ENCODE measurements at regions not wholly inside any gene's neighbourhood (a gene's known extent, or its start where the extent isn't known, plus 50 kb on each side); places are given as distances from the start of the nearest gene placed in this dataset.

- no peak for DNase-seq (ENCODE audit: low read depth, low spot score)
- Histone ChIP-seq H3K9me3 (ENCODE audit: insufficient read depth, low read length) (no peaks in the 10 kb centered on the region), H3K4me3 (ENCODE audit: insufficient read length, low read depth) (no peak overlapping the region), H3K4me1 (ENCODE audit: insufficient read depth, insufficient read length) (no peaks in the 10 kb centered on the region), H3K27me3 (ENCODE audit: insufficient read depth, insufficient read length) (no peaks in the 10 kb centered on the region), H3K36me3 (ENCODE audit: insufficient read depth, insufficient read length, low read length) (no peaks in the 10 kb centered on the region), H3K9ac (ENCODE audit: insufficient read length, low read depth) (no peak overlapping the region)
- TF ChIP-seq ZNF274 (IDR thresholded peaks at IDR 0.05; ENCODE audit: low read depth, low read length) (no peak), YY1 (IDR thresholded peaks at IDR 0.05; ENCODE audit: insufficient read depth, insufficient read length) (no peak), SUZ12 (IDR thresholded peaks at IDR 0.05; ENCODE audit: extremely low read depth, insufficient read depth, insufficient read length) (no peak)
Observed at GRCh38 chr13:110822669-110822945, 92.3 kb downstream of the ANKRD10 start.

- no peaks in the 10 kb centered on the region for H3K27me3 ChIP-seq (ENCODE audit: insufficient read depth, insufficient read length)
- no peaks in the 10 kb centered on the region for H3K36me3 ChIP-seq (ENCODE audit: insufficient read depth, insufficient read length, low read length)
- H3K9me3 ChIP-seq (ENCODE audit: insufficient read depth, low read length) = no peaks in the 10 kb centered on the region
Observed at GRCh38 chr13:110824702-110825300, 90.1 kb downstream of the ANKRD10 start.

GRCh38 chr13:110825516-110825915 lies 89.4 kb downstream of the ANKRD10 start:
- Histone ChIP-seq H3K36me3 (ENCODE audit: insufficient read depth, insufficient read length, low read length) (no peaks in the 10 kb centered on the region), H3K9me3 (ENCODE audit: insufficient read depth, low read length) (no peaks in the 10 kb centered on the region), H3K4me3 (ENCODE audit: insufficient read length, low read depth) (no peak overlapping the region), H3K4me1 (ENCODE audit: insufficient read depth, insufficient read length) (no peaks in the 10 kb centered on the region), H3K27me3 (ENCODE audit: insufficient read depth, insufficient read length) (no peaks in the 10 kb centered on the region), H3K9ac (ENCODE audit: insufficient read length, low read depth) (no peak overlapping the region)
- TF ChIP-seq YY1 (IDR thresholded peaks at IDR 0.05; ENCODE audit: insufficient read depth, insufficient read length) = no peak
- no peak for TF ChIP-seq SUZ12 (IDR thresholded peaks at IDR 0.05; ENCODE audit: extremely low read depth, insufficient read depth, insufficient read length)
- no peak for TF ChIP-seq ZNF274 (IDR thresholded peaks at IDR 0.05; ENCODE audit: low read depth, low read length)
- no peak for DNase-seq (ENCODE audit: low read depth, low spot score)

More at GRCh38 chr13:110824702-110825300, 90.1 kb downstream of the ANKRD10 start:
- Histone ChIP-seq H3K9ac (ENCODE audit: insufficient read length, low read depth) (no peak overlapping the region), H3K4me3 (ENCODE audit: insufficient read length, low read depth) (no peak overlapping the region), H3K4me1 (ENCODE audit: insufficient read depth, insufficient read length) (no peaks in the 10 kb centered on the region)
- TF ChIP-seq ZNF274 (IDR thresholded peaks at IDR 0.05; ENCODE audit: low read depth, low read length) = no peak
- TF ChIP-seq SUZ12 (IDR thresholded peaks at IDR 0.05; ENCODE audit: extremely low read depth, insufficient read depth, insufficient read length) = no peak
- no peak for TF ChIP-seq YY1 (IDR thresholded peaks at IDR 0.05; ENCODE audit: insufficient read depth, insufficient read length)
- DNase-seq (ENCODE audit: low read depth, low spot score) = no peak

GRCh38 chr13:110826101-110826500 lies 88.8 kb downstream of the ANKRD10 start:
- no peak for TF ChIP-seq ZNF274 (IDR thresholded peaks at IDR 0.05; ENCODE audit: low read depth, low read length)
- no peak for TF ChIP-seq SUZ12 (IDR thresholded peaks at IDR 0.05; ENCODE audit: extremely low read depth, insufficient read depth, insufficient read length)
- TF ChIP-seq YY1 (IDR thresholded peaks at IDR 0.05; ENCODE audit: insufficient read depth, insufficient read length) = no peak
- Histone ChIP-seq H3K9me3 (ENCODE audit: insufficient read depth, low read length) (no peaks in the 10 kb centered on the region), H3K9ac (ENCODE audit: insufficient read length, low read depth) (no peak overlapping the region), H3K27me3 (ENCODE audit: insufficient read depth, insufficient read length) (no peaks in the 10 kb centered on the region), H3K4me1 (ENCODE audit: insufficient read depth, insufficient read length) (no peaks in the 10 kb centered on the region), H3K36me3 (ENCODE audit: insufficient read depth, insufficient read length, low read length) (no peaks in the 10 kb centered on the region), H3K4me3 (ENCODE audit: insufficient read length, low read depth) (no peak overlapping the region)
- no peak for DNase-seq (ENCODE audit: low read depth, low spot score)

- Histone ChIP-seq H3K36me3 (ENCODE audit: insufficient read depth, insufficient read length, low read length) (no peaks in the 10 kb centered on the region), H3K4me3 (ENCODE audit: insufficient read length, low read depth) (no peak overlapping the region), H3K4me1 (ENCODE audit: insufficient read depth, insufficient read length) (no peaks in the 10 kb centered on the region), H3K27me3 (ENCODE audit: insufficient read depth, insufficient read length) (no peaks in the 10 kb centered on the region), H3K9me3 (ENCODE audit: insufficient read depth, low read length) (no peaks in the 10 kb centered on the region), H3K9ac (ENCODE audit: insufficient read length, low read depth) (no peak overlapping the region)
- TF ChIP-seq ZNF274 (IDR thresholded peaks at IDR 0.05; ENCODE audit: low read depth, low read length) (no peak), YY1 (IDR thresholded peaks at IDR 0.05; ENCODE audit: insufficient read depth, insufficient read length) (no peak), SUZ12 (IDR thresholded peaks at IDR 0.05; ENCODE audit: extremely low read depth, insufficient read depth, insufficient read length) (no peak)
- no peak for DNase-seq (ENCODE audit: low read depth, low spot score)
Observed at GRCh38 chr13:110826861-110827672, 87.8 kb downstream of the ANKRD10 start.

Data from NT2/D1 (cell line).